Liver (tissue), 8 donors: ENCODE measurements at regions not wholly inside any gene's neighbourhood (a gene's known extent, or its start where the extent isn't known, plus 50 kb on each side); places are given as distances from the start of the nearest gene placed in this dataset.

ENCODE experiments used
- DNase-seq: peaks from one replicate; pipeline ENCODE4 v3.0.0-alpha.2; 2017; ENCODE audit warnings: low spot score
- H3K27ac ChIP-seq, 2 donors: one replicate each; pipeline ENCODE4 v1.7.0; 2013; ENCODE audit warnings: inconsistent platforms in 2 of 2, low read length in 2 of 2, control low read depth in 1 of 2, low read depth in 1 of 2, mild to moderate bottlenecking in 1 of 2
- H3K27me3 ChIP-seq, 4 donors: one replicate each; pipeline versions ENCODE4 v1.6.1 to v1.7.0; 2013; ENCODE audit warnings: low read length in 3 of 4, inconsistent platforms in 1 of 4, mild to moderate bottlenecking in 1 of 4, moderate library complexity in 1 of 4; ENCODE audit not compliant: control insufficient read depth in 4 of 4, insufficient read depth in 4 of 4
- H3K36me3 ChIP-seq, 4 donors: one replicate each; pipeline versions ENCODE4 v1.6.1 to v1.7.0; 2013; ENCODE audit warnings: low read length in 3 of 4, mild to moderate bottlenecking in 3 of 4, low read depth in 1 of 4, moderate library complexity in 1 of 4; ENCODE audit not compliant: control insufficient read depth in 4 of 4, insufficient read depth in 3 of 4
- H3K4me1 ChIP-seq, 4 donors: one replicate each; pipeline versions ENCODE4 v1.6.1 to v1.7.0; 2013; ENCODE audit warnings: low read length in 3 of 4, mild to moderate bottlenecking in 3 of 4, moderate library complexity in 1 of 4; ENCODE audit not compliant: control insufficient read depth in 4 of 4, insufficient read depth in 4 of 4
- H3K4me3 ChIP-seq, 3 donors: one replicate each; pipeline versions ENCODE4 v1.6.1 to v1.7.0; 2013; ENCODE audit warnings: low read length in 3 of 3, control low read depth in 1 of 3, low read depth in 1 of 3, mild to moderate bottlenecking in 1 of 3
- H3K9ac ChIP-seq, 2 donors: one replicate each; pipeline ENCODE4 v1.7.0; 2013; ENCODE audit warnings: low read length in 2 of 2, mild to moderate bottlenecking in 2 of 2, moderate library complexity in 2 of 2, control low read depth in 1 of 2, low read depth in 1 of 2
- H3K9me3 ChIP-seq, 4 donors: one replicate each; pipeline versions ENCODE4 v1.6.1 to v1.7.0; 2013; ENCODE audit warnings: low read length in 3 of 4; ENCODE audit not compliant: control insufficient read depth in 4 of 4
- EGR1 ChIP-seq, 2 donors: IDR thresholded peaks; 2 replicates each; pipeline ENCODE4 v1.6.1; 2016 to 2018; ENCODE audit warnings: antibody characterized with exemption in 2 of 2, low read depth in 2 of 2
- FOXA1 ChIP-seq: IDR thresholded peaks from 2 replicates; pipeline ENCODE4 v1.6.1; 2016; ENCODE audit warnings: antibody characterized with exemption
- FOXA2 ChIP-seq: IDR thresholded peaks from 2 replicates; pipeline ENCODE4 v1.6.1; 2016; ENCODE audit warnings: antibody characterized with exemption
- HNF4A ChIP-seq, 2 donors: conservative IDR thresholded peaks; 2 replicates each; pipeline ENCODE4 v1.6.1; 2016; ENCODE audit warnings: antibody characterized with exemption in 2 of 2, mild to moderate bottlenecking in 2 of 2
- HNF4G ChIP-seq: IDR thresholded peaks from 2 replicates; pipeline ENCODE4 v1.6.1; 2016; ENCODE audit warnings: antibody characterized with exemption
- JUND ChIP-seq, 2 donors: IDR thresholded peaks; 2 replicates each; pipeline ENCODE4 v1.6.1; 2016; ENCODE audit warnings: antibody characterized with exemption in 2 of 2
- NR2F2 ChIP-seq: IDR thresholded peaks from 2 replicates; pipeline ENCODE4 v1.6.1; 2016; ENCODE audit warnings: antibody characterized with exemption
- RAD21 ChIP-seq, 2 donors: IDR thresholded peaks; 2 replicates each; pipeline ENCODE4 v1.6.1; 2016; ENCODE audit warnings: antibody characterized with exemption in 2 of 2, mild to moderate bottlenecking in 2 of 2
- RXRA ChIP-seq, 2 donors: IDR thresholded peaks; 2 replicates each; pipeline ENCODE4 v1.6.1; 2017 to 2018; ENCODE audit warnings: antibody characterized with exemption in 2 of 2, mild to moderate bottlenecking in 1 of 2
- SP1 ChIP-seq: IDR thresholded peaks from 2 replicates; pipeline ENCODE4 v1.6.1; 2018; ENCODE audit warnings: antibody characterized with exemption, mild to moderate bottlenecking
- TAF1 ChIP-seq: conservative IDR thresholded peaks from 2 replicates; pipeline ENCODE4 v1.6.1; 2016; ENCODE audit warnings: antibody characterized with exemption, mild to moderate bottlenecking
- YY1 ChIP-seq: IDR thresholded peaks from 2 replicates; pipeline ENCODE4 v1.6.1; 2016; ENCODE audit warnings: antibody characterized with exemption, mild to moderate bottlenecking
- WGBS: extraction: QIAGEN DNeasy Blood & Tissue Kit; methylation state at CpG from one replicate; pipeline ENCODE4 v1.1.7; 2013; 5-methylcytosine and 5-hydroxymethylcytosine counted together
- TF ChIP-seq, protein P1 (sequence below): IDR thresholded peaks from 2 replicates; pipeline ENCODE4 v1.6.1; 2016; ENCODE audit warnings: antibody characterized with exemption
- TF ChIP-seq, protein P2 (sequence below): IDR thresholded peaks from 2 replicates; pipeline ENCODE4 v1.6.1; 2016; ENCODE audit warnings: antibody characterized with exemption, mild to moderate bottlenecking
- TF ChIP-seq, protein P3 (sequence below): fragments of 150-350 bp; IDR thresholded peaks from 2 replicates; pipeline ENCODE4 v1.5.1; 2017; ENCODE audit warnings: improper control_type of control experiment, low read depth, low read length; ENCODE audit not compliant: missing input control
- TF ChIP-seq, protein P4 (sequence below): IDR thresholded peaks from 2 replicates; pipeline ENCODE4 v1.6.1; 2016; ENCODE audit warnings: antibody characterized with exemption
- TF ChIP-seq, protein P5 (sequence below): IDR thresholded peaks from 2 replicates; pipeline ENCODE4 v1.6.1; 2016; ENCODE audit warnings: antibody characterized with exemption
- donor health status: healthy.
- donor health status: healthy.
- donor health status: healthy.
- donor health status: healthy.
- donor health status: healthy.

DNA sequence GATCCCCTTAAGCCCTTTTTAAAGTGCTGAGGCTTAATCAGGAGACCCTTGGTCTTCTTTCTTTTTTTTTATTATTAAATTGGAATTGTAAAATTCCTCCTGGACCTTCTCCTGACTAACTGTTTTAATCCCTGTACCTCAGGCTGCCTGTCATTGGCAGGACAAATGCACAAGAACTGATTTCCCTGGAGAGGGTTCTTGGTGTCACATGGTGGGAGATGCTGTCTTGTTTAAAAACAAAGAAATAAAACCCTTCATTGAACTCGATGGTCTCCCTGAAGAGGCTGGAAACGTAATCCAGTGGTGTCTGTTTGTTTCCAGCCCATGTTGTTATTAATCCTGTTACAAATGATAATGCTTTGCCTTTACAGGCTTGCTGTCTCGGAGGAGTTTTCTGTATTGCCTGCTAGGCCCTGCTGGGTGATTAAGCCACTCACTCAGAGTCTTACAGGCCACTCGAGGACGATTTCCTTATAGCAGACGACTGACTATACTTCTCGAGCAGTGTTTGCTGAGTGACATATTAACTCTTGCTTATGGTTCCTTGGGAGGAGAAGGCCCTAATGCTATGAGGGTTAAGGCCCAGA lies 100.5 kb upstream of the MGAT5 start:
- no peak for TF ChIP-seq NR2F2
- TF ChIP-seq, protein P1, sequence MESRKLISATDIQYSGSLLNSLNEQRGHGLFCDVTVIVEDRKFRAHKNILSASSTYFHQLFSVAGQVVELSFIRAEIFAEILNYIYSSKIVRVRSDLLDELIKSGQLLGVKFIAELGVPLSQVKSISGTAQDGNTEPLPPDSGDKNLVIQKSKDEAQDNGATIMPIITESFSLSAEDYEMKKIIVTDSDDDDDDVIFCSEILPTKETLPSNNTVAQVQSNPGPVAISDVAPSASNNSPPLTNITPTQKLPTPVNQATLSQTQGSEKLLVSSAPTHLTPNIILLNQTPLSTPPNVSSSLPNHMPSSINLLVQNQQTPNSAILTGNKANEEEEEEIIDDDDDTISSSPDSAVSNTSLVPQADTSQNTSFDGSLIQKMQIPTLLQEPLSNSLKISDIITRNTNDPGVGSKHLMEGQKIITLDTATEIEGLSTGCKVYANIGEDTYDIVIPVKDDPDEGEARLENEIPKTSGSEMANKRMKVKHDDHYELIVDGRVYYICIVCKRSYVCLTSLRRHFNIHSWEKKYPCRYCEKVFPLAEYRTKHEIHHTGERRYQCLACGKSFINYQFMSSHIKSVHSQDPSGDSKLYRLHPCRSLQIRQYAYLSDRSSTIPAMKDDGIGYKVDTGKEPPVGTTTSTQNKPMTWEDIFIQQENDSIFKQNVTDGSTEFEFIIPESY = no peak
- TF ChIP-seq FOXA1 = no peak
- TF ChIP-seq YY1 = no peak
- no peak for TF ChIP-seq HNF4G
- TF ChIP-seq, protein P2, sequence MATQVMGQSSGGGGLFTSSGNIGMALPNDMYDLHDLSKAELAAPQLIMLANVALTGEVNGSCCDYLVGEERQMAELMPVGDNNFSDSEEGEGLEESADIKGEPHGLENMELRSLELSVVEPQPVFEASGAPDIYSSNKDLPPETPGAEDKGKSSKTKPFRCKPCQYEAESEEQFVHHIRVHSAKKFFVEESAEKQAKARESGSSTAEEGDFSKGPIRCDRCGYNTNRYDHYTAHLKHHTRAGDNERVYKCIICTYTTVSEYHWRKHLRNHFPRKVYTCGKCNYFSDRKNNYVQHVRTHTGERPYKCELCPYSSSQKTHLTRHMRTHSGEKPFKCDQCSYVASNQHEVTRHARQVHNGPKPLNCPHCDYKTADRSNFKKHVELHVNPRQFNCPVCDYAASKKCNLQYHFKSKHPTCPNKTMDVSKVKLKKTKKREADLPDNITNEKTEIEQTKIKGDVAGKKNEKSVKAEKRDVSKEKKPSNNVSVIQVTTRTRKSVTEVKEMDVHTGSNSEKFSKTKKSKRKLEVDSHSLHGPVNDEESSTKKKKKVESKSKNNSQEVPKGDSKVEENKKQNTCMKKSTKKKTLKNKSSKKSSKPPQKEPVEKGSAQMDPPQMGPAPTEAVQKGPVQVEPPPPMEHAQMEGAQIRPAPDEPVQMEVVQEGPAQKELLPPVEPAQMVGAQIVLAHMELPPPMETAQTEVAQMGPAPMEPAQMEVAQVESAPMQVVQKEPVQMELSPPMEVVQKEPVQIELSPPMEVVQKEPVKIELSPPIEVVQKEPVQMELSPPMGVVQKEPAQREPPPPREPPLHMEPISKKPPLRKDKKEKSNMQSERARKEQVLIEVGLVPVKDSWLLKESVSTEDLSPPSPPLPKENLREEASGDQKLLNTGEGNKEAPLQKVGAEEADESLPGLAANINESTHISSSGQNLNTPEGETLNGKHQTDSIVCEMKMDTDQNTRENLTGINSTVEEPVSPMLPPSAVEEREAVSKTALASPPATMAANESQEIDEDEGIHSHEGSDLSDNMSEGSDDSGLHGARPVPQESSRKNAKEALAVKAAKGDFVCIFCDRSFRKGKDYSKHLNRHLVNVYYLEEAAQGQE = no peak
- TF ChIP-seq SP1 = no peak
- TF ChIP-seq, protein P3, sequence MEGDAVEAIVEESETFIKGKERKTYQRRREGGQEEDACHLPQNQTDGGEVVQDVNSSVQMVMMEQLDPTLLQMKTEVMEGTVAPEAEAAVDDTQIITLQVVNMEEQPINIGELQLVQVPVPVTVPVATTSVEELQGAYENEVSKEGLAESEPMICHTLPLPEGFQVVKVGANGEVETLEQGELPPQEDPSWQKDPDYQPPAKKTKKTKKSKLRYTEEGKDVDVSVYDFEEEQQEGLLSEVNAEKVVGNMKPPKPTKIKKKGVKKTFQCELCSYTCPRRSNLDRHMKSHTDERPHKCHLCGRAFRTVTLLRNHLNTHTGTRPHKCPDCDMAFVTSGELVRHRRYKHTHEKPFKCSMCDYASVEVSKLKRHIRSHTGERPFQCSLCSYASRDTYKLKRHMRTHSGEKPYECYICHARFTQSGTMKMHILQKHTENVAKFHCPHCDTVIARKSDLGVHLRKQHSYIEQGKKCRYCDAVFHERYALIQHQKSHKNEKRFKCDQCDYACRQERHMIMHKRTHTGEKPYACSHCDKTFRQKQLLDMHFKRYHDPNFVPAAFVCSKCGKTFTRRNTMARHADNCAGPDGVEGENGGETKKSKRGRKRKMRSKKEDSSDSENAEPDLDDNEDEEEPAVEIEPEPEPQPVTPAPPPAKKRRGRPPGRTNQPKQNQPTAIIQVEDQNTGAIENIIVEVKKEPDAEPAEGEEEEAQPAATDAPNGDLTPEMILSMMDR = no peak
- no peak for TF ChIP-seq FOXA2
- no peak for TF ChIP-seq EGR1 (IDR thresholded peaks at IDR 0.05; ENCODE audit: low read depth in 2 of 2)
- TF ChIP-seq RAD21 (IDR thresholded peaks at IDR 0.05) = no peak
- TF ChIP-seq, protein P4, sequence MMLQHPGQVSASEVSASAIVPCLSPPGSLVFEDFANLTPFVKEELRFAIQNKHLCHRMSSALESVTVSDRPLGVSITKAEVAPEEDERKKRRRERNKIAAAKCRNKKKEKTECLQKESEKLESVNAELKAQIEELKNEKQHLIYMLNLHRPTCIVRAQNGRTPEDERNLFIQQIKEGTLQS = no peak
- TF ChIP-seq HNF4A (conservative IDR thresholded peaks at IDR 0.05) = no peak
- no peak for TF ChIP-seq RXRA (IDR thresholded peaks at IDR 0.05)
- TF ChIP-seq JUND (IDR thresholded peaks at IDR 0.05) = no peak
- TF ChIP-seq, protein P5, sequence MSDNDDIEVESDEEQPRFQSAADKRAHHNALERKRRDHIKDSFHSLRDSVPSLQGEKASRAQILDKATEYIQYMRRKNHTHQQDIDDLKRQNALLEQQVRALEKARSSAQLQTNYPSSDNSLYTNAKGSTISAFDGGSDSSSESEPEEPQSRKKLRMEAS = no peak
- TF ChIP-seq TAF1 = no peak
- 87% methylated on average over 7 of the region's 7 CpGs for WGBS
- Histone ChIP-seq H3K9me3 (no peaks in the 10 kb centered on the region), H3K9ac (no peak overlapping the region), H3K36me3 (peaks cover 0 to 1% (median 0%) of the 10 kb centered on the region in 4 donors), H3K27me3 (no peaks in the 10 kb centered on the region), H3K27ac (no peak overlapping the region), H3K4me3 (no peak overlapping the region), H3K4me1 (no peaks in the 10 kb centered on the region)
- DNase-seq = no peak
